ENCODE measurements at regions not wholly inside any gene's neighbourhood (a gene's known extent, or its start where the extent isn't known, plus 50 kb on each side); places are given as distances from the start of the nearest gene placed in this dataset.
"Not testable (repeated sequence)": the region's sequence is repeated elsewhere in the genome, so short reads cannot be mapped to it uniquely, and the experiment has no call there.

- not testable (repeated sequence) for H3K9ac ChIP-seq (ENCODE audit: low read length in 5 of 5); H3K27ac ChIP-seq (ENCODE audit: low read depth, low read length); H3K4me3 ChIP-seq (ENCODE audit: low read depth in 1 of 5, low read length in 5 of 5); H3K27me3 ChIP-seq (ENCODE audit: control insufficient read depth in 5 of 5, insufficient read depth in 4 of 5, low read length in 5 of 5); H3K9me3 ChIP-seq (ENCODE audit: control insufficient read depth in 5 of 5, low read length in 5 of 5); H3K36me3 ChIP-seq (ENCODE audit: control insufficient read depth in 5 of 5, insufficient read depth in 5 of 5, low read length in 5 of 5)
- peaks cover 0 to 15% (median 12%) of the 10 kb centered on the region in 5 donors for H3K4me1 ChIP-seq (ENCODE audit: control insufficient read depth in 5 of 5, insufficient read depth in 5 of 5, low read length in 5 of 5)
These were observed 147.7 kb upstream of the MRPS22 start for GRCh38 chr3:139196146-139196545.

DNA sequence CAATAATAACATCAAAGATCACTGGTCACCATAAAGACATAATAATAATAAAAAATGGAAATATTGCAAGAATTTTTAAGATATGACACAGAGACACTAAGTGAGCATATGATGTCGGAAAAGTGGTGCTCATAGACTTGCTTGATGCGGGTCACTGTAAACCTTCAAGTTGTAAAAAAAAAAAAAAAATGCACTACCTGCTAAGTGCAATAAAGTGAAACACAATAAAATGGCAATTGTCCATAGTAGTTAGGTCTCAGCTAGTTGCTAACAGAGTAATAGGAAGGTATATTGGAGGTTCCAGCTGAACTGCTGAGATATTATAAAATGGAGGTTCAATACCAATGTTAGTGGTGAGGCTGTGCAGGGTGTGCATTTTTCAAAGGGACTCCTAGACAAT, 146.6 kb upstream of the MRPS22 start:
- Histone ChIP-seq H3K27me3 (ENCODE audit: control insufficient read depth in 5 of 5, insufficient read depth in 4 of 5, low read length in 5 of 5) (no peaks in the 10 kb centered on the region), H3K4me1 (ENCODE audit: control insufficient read depth in 5 of 5, insufficient read depth in 5 of 5, low read length in 5 of 5) (peaks cover 0 to 15% (median 12%) of the 10 kb centered on the region in 5 donors), H3K27ac (ENCODE audit: low read depth, low read length) (no peak overlapping the region), H3K36me3 (ENCODE audit: control insufficient read depth in 5 of 5, insufficient read depth in 5 of 5, low read length in 5 of 5) (no peaks in the 10 kb centered on the region), H3K9ac (ENCODE audit: low read length in 5 of 5) (no peak overlapping the region), H3K9me3 (ENCODE audit: control insufficient read depth in 5 of 5, low read length in 5 of 5) (peaks cover 0 to 6% (median 0%) of the 10 kb centered on the region in 5 donors), H3K4me3 (ENCODE audit: low read depth in 1 of 5, low read length in 5 of 5) (no peak overlapping the region)

- H3K27me3 ChIP-seq (ENCODE audit: control insufficient read depth in 5 of 5, insufficient read depth in 4 of 5, low read length in 5 of 5) = no peaks in the 10 kb centered on the region
- no peak overlapping the region for H3K4me3 ChIP-seq (ENCODE audit: low read depth in 1 of 5, low read length in 5 of 5)
- H3K36me3 ChIP-seq (ENCODE audit: control insufficient read depth in 5 of 5, insufficient read depth in 5 of 5, low read length in 5 of 5) = no peaks in the 10 kb centered on the region
- no peak overlapping the region for H3K27ac ChIP-seq (ENCODE audit: low read depth, low read length)
- peaks cover 0 to 6% (median 0%) of the 10 kb centered on the region in 5 donors for H3K9me3 ChIP-seq (ENCODE audit: control insufficient read depth in 5 of 5, low read length in 5 of 5)
- peaks cover 0 to 15% (median 12%) of the 10 kb centered on the region in 5 donors for H3K4me1 ChIP-seq (ENCODE audit: control insufficient read depth in 5 of 5, insufficient read depth in 5 of 5, low read length in 5 of 5)
- no peak overlapping the region for H3K9ac ChIP-seq (ENCODE audit: low read length in 5 of 5)
These were observed 145.6 kb upstream of the MRPS22 start for GRCh38 chr3:139198186-139198585.

- Histone ChIP-seq H3K36me3 (ENCODE audit: control insufficient read depth in 5 of 5, insufficient read depth in 5 of 5, low read length in 5 of 5) (no peaks in the 10 kb centered on the region), H3K9ac (ENCODE audit: low read length in 5 of 5) (no peak overlapping the region), H3K4me1 (ENCODE audit: control insufficient read depth in 5 of 5, insufficient read depth in 5 of 5, low read length in 5 of 5) (peaks cover 0 to 15% (median 12%) of the 10 kb centered on the region in 5 donors), H3K27ac (ENCODE audit: low read depth, low read length) (no peak overlapping the region), H3K27me3 (ENCODE audit: control insufficient read depth in 5 of 5, insufficient read depth in 4 of 5, low read length in 5 of 5) (no peaks in the 10 kb centered on the region), H3K9me3 (ENCODE audit: control insufficient read depth in 5 of 5, low read length in 5 of 5) (peaks cover 0 to 6% (median 0%) of the 10 kb centered on the region in 5 donors), H3K4me3 (ENCODE audit: low read depth in 1 of 5, low read length in 5 of 5) (no peak overlapping the region)
These were observed 144.9 kb upstream of the MRPS22 start for GRCh38 chr3:139198929-139199328.

GRCh38 chr3:139199421-139200010, 144.3 kb upstream of the MRPS22 start:
- H3K9ac ChIP-seq (ENCODE audit: low read length in 5 of 5) = no peak overlapping the region
- H3K4me3 ChIP-seq (ENCODE audit: low read depth in 1 of 5, low read length in 5 of 5) = no peak overlapping the region
- no peak overlapping the region for H3K27ac ChIP-seq (ENCODE audit: low read depth, low read length)
- H3K9me3 ChIP-seq (ENCODE audit: control insufficient read depth in 5 of 5, low read length in 5 of 5) = peaks cover 0 to 6% (median 0%) of the 10 kb centered on the region in 5 donors
- H3K4me1 ChIP-seq (ENCODE audit: control insufficient read depth in 5 of 5, insufficient read depth in 5 of 5, low read length in 5 of 5) = peaks cover 0 to 17% (median 12%) of the 10 kb centered on the region in 5 donors
- no peaks in the 10 kb centered on the region for H3K36me3 ChIP-seq (ENCODE audit: control insufficient read depth in 5 of 5, insufficient read depth in 5 of 5, low read length in 5 of 5)
- no peaks in the 10 kb centered on the region for H3K27me3 ChIP-seq (ENCODE audit: control insufficient read depth in 5 of 5, insufficient read depth in 4 of 5, low read length in 5 of 5)

DNA sequence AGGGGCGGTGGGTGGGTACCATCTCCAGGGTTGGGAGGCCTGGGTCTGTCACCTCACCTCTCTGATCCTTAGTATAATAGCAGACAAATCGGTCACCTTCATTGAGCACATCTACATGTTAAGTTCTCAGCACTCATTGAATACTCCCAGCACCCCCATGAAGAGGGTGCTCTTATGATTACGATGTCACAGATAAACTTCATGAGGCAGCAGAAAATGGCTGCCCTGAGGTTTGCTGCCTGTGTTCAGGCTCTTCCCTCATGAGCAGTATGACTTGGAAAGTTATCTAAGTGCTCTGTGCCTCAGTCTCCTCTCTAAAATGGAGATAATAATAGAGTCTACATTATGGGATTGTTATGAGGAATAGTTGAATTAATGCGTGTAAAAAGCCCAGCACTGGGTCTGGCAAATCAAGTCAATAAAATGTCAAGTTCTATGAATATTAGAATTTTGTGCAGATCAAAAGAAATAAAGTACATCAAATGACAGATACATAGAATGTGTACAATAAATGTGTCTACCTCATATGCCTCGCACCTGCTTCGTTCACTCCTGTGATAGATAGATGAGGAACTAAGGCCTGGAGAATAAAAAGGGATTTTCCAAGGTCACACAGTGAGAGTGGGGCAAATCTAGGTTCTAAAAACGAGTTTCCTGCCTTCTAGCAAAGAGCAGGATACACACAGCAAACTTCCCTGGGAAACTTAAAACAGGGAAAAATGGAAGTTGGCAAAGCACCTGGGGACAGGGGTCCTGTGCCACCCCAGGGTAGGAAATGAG, 142.2 kb upstream of the MRPS22 start:
- Histone ChIP-seq H3K27ac (ENCODE audit: low read depth, low read length) (no peak overlapping the region), H3K9ac (ENCODE audit: low read length in 5 of 5) (no peak overlapping the region), H3K4me1 (ENCODE audit: control insufficient read depth in 5 of 5, insufficient read depth in 5 of 5, low read length in 5 of 5) (peaks cover 0 to 20% (median 12%) of the 10 kb centered on the region in 5 donors), H3K4me3 (ENCODE audit: low read depth in 1 of 5, low read length in 5 of 5) (no peak overlapping the region), H3K9me3 (ENCODE audit: control insufficient read depth in 5 of 5, low read length in 5 of 5) (no peaks in the 10 kb centered on the region), H3K36me3 (ENCODE audit: control insufficient read depth in 5 of 5, insufficient read depth in 5 of 5, low read length in 5 of 5) (no peaks in the 10 kb centered on the region), H3K27me3 (ENCODE audit: control insufficient read depth in 5 of 5, insufficient read depth in 4 of 5, low read length in 5 of 5) (no peaks in the 10 kb centered on the region)

DNA sequence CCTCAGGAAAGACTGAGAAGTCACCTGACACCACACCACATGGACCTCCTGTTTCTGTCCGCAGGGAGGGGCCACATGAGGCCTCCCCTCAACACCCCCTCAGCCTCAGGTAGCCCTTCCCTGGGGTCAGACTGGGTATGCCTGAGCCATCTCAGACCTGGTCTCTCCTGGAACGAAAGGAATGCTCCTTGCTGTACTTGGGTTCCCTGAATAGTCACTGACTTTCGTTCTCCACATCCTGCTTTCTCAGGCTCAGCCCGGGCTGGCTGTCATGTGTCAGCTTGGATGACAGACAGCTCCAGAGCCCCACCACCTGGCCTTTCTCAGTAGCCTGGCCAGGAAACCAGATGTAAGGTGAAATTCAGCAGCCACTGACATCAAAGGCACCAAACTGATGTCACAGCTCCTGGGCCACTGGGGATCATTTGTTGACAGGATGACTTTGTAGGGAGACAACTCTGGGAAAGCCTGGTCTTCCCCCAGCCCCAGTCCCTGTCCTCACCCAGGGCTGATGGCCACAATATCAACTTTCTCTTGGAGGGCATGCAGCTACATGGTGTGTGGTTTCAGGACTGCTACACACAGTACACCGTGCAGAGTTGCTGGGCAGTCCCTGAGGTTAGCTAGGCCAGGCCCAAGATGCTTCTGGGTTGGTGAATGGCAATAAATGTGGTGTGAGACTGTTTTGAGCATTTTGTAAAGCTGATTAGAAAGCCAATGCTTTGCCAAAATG, 141.4 kb upstream of the MRPS22 start:
- H3K27ac ChIP-seq (ENCODE audit: low read depth, low read length) = no peak overlapping the region
- peaks cover 0 to 20% (median 12%) of the 10 kb centered on the region in 5 donors for H3K4me1 ChIP-seq (ENCODE audit: control insufficient read depth in 5 of 5, insufficient read depth in 5 of 5, low read length in 5 of 5)
- no peak overlapping the region for H3K4me3 ChIP-seq (ENCODE audit: low read depth in 1 of 5, low read length in 5 of 5)
- no peaks in the 10 kb centered on the region for H3K27me3 ChIP-seq (ENCODE audit: control insufficient read depth in 5 of 5, insufficient read depth in 4 of 5, low read length in 5 of 5)
- no peaks in the 10 kb centered on the region for H3K36me3 ChIP-seq (ENCODE audit: control insufficient read depth in 5 of 5, insufficient read depth in 5 of 5, low read length in 5 of 5)
- no peak overlapping the region for H3K9ac ChIP-seq (ENCODE audit: low read length in 5 of 5)
- no peaks in the 10 kb centered on the region for H3K9me3 ChIP-seq (ENCODE audit: control insufficient read depth in 5 of 5, low read length in 5 of 5)

GRCh38 chr3:139202959-139203349, 140.9 kb upstream of the MRPS22 start:
- Histone ChIP-seq H3K36me3 (ENCODE audit: control insufficient read depth in 5 of 5, insufficient read depth in 5 of 5, low read length in 5 of 5) (no peaks in the 10 kb centered on the region), H3K9ac (ENCODE audit: low read length in 5 of 5) (no peak overlapping the region), H3K27me3 (ENCODE audit: control insufficient read depth in 5 of 5, insufficient read depth in 4 of 5, low read length in 5 of 5) (no peaks in the 10 kb centered on the region), H3K27ac (ENCODE audit: low read depth, low read length) (no peak overlapping the region), H3K4me3 (ENCODE audit: low read depth in 1 of 5, low read length in 5 of 5) (no peak overlapping the region), H3K4me1 (ENCODE audit: control insufficient read depth in 5 of 5, insufficient read depth in 5 of 5, low read length in 5 of 5) (peaks cover 0 to 20% (median 12%) of the 10 kb centered on the region in 5 donors), H3K9me3 (ENCODE audit: control insufficient read depth in 5 of 5, low read length in 5 of 5) (no peaks in the 10 kb centered on the region)

- H3K27me3 ChIP-seq (ENCODE audit: control insufficient read depth in 5 of 5, insufficient read depth in 4 of 5, low read length in 5 of 5) = no peaks in the 10 kb centered on the region
- H3K9me3 ChIP-seq (ENCODE audit: control insufficient read depth in 5 of 5, low read length in 5 of 5) = no peaks in the 10 kb centered on the region
- no peak overlapping the region for H3K9ac ChIP-seq (ENCODE audit: low read length in 5 of 5)
These were observed 140.1 kb upstream of the MRPS22 start for GRCh38 chr3:139203752-139204151.

DNA sequence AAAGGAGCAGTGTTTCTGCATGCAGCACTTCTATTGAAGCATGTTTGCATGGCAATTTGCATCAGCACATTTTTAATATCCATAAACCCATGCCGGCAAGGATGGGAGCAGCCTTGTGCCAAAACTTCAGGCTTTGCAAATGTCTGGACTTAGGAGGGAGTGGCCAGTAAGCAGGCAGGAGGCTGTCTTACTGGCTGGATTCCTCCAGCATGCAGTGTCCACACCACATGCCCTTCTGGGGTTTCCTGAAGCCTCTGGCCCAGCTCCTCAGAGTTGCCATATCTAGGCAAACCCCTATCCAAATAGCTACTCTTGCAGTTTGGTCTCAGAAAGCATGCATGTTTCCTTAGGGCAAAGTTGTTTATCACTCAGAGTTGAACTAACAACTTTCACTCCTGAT, 139.1 kb upstream of the MRPS22 start:
- Histone ChIP-seq H3K4me3 (ENCODE audit: low read depth in 1 of 5, low read length in 5 of 5) (no peak overlapping the region), H3K9me3 (ENCODE audit: control insufficient read depth in 5 of 5, low read length in 5 of 5) (no peaks in the 10 kb centered on the region), H3K4me1 (ENCODE audit: control insufficient read depth in 5 of 5, insufficient read depth in 5 of 5, low read length in 5 of 5) (peaks cover 0 to 12% (median 6%) of the 10 kb centered on the region in 5 donors), H3K9ac (ENCODE audit: low read length in 5 of 5) (no peak overlapping the region), H3K36me3 (ENCODE audit: control insufficient read depth in 5 of 5, insufficient read depth in 5 of 5, low read length in 5 of 5) (no peaks in the 10 kb centered on the region), H3K27me3 (ENCODE audit: control insufficient read depth in 5 of 5, insufficient read depth in 4 of 5, low read length in 5 of 5) (no peaks in the 10 kb centered on the region), H3K27ac (ENCODE audit: low read depth, low read length) (no peak overlapping the region)

More at GRCh38 chr3:139203752-139204151, 140.1 kb upstream of the MRPS22 start:
- H3K4me1 ChIP-seq (ENCODE audit: control insufficient read depth in 5 of 5, insufficient read depth in 5 of 5, low read length in 5 of 5) = peaks cover 0 to 20% (median 12%) of the 10 kb centered on the region in 5 donors
- no peak overlapping the region for H3K4me3 ChIP-seq (ENCODE audit: low read depth in 1 of 5, low read length in 5 of 5)
- no peaks in the 10 kb centered on the region for H3K36me3 ChIP-seq (ENCODE audit: control insufficient read depth in 5 of 5, insufficient read depth in 5 of 5, low read length in 5 of 5)
- H3K27ac ChIP-seq (ENCODE audit: low read depth, low read length) = no peak overlapping the region
